Activated B cell treated with CpG ODN at 0.5 μM for 24 hours (primary cell): ENCODE measurements at regions not wholly inside any gene's neighbourhood (a gene's known extent, or its start where the extent isn't known, plus 50 kb on each side); places are given as distances from the start of the nearest gene placed in this dataset.
"Not testable (repeated sequence)": the region's sequence is repeated elsewhere in the genome, so short reads cannot be mapped to it uniquely, and the experiment has no call there.

ENCODE experiments used
- ATAC-seq: fragments of 200-7000 bp; cut with Tn5 transposase; one replicate; pipeline ENCODE4 v1.10.0; 2021; ENCODE audit warnings: low read depth, mild to moderate bottlenecking, moderate library complexity
- CTCF ChIA-PET: fragments of 350-600 bp; sonication (Branson Sonifier 250); formaldehyde crosslinking; loops from one replicate; lab custom pipeline; 2021; ENCODE audit warnings: antibody characterized with exemption; lab: Charles Lee
- POLR2A ChIA-PET: fragments of 350-600 bp; sonication (Branson Sonifier 250); formaldehyde crosslinking; loops from one replicate; lab custom pipeline; 2021; ENCODE audit warnings: antibody characterized with exemption; lab: Charles Lee
- DNase-seq: peaks from one replicate; pipeline ENCODE4 v3.0.0; 2022
- H3K27ac Mint-ChIP-seq: one replicate; pipeline ENCODE4 v1.8.0; 2020; ENCODE audit warnings: mixed read lengths
- H3K27me3 Mint-ChIP-seq: one replicate; pipeline ENCODE4 v1.8.0; 2021; ENCODE audit warnings: mixed read lengths
- H3K36me3 Mint-ChIP-seq: one replicate; pipeline ENCODE4 v1.8.0; 2021; ENCODE audit warnings: low read depth, mixed read lengths
- H3K4me1 Mint-ChIP-seq: one replicate; pipeline ENCODE4 v1.8.0; 2021; ENCODE audit warnings: mixed read lengths
- H3K4me3 Mint-ChIP-seq: one replicate; pipeline ENCODE4 v1.8.0; 2020; ENCODE audit warnings: mild to moderate bottlenecking, mixed read lengths
- H3K9me3 Mint-ChIP-seq: one replicate; pipeline ENCODE4 v1.8.0; 2020; ENCODE audit warnings: mixed read lengths
- intact Hi-C: fragments of 100-400 bp; cut with micrococcal nuclease; formaldehyde crosslinking; loops from one replicate; pipeline ENCODE4 v1.15.1; 2024
- TF ChIP-seq, protein P1 (sequence below): fragments of 200-600 bp; IDR thresholded peaks from one replicate; pipeline ENCODE4 v1.8.0; 2022; ENCODE audit warnings: antibody characterized with exemption, mild to moderate bottlenecking

DNA sequence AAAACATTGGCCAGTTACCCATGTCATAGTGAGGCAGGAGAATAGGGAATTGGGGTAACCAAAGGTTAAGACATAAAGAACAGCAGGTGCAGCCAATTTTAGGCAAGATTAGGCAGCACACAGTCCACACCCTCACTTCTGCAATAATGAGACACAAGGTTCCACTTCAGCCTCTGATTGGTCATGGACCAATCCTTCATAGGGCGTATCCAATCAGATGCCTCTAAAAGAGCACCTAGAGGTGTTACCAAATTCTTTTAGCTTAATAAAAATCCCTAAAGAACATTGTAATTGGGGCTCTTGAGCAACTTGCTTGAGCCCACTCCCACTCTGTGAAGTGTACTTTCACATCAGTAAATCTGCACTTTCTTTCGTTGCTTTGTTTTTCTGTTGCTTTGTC is 302.4 kb downstream of the PREX1 start:
- no peaks in the 10 kb centered on the region for H3K36me3 Mint-ChIP-seq
- H3K4me1 Mint-ChIP-seq: no peaks in the 10 kb centered on the region
- H3K4me3 Mint-ChIP-seq: no peak overlapping the region
- ChIA-PET CTCF (no interaction called here), POLR2A (no interaction called here)
- intact Hi-C loops: no loop called here
- peaks cover 9% of the 10 kb centered on the region for H3K27me3 Mint-ChIP-seq
- no peak for ATAC-seq
- TF ChIP-seq, protein P1, sequence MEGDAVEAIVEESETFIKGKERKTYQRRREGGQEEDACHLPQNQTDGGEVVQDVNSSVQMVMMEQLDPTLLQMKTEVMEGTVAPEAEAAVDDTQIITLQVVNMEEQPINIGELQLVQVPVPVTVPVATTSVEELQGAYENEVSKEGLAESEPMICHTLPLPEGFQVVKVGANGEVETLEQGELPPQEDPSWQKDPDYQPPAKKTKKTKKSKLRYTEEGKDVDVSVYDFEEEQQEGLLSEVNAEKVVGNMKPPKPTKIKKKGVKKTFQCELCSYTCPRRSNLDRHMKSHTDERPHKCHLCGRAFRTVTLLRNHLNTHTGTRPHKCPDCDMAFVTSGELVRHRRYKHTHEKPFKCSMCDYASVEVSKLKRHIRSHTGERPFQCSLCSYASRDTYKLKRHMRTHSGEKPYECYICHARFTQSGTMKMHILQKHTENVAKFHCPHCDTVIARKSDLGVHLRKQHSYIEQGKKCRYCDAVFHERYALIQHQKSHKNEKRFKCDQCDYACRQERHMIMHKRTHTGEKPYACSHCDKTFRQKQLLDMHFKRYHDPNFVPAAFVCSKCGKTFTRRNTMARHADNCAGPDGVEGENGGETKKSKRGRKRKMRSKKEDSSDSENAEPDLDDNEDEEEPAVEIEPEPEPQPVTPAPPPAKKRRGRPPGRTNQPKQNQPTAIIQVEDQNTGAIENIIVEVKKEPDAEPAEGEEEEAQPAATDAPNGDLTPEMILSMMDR: no peak
- no peaks in the 10 kb centered on the region for H3K9me3 Mint-ChIP-seq
- DNase-seq: no peak
- no peak overlapping the region for H3K27ac Mint-ChIP-seq

DNA sequence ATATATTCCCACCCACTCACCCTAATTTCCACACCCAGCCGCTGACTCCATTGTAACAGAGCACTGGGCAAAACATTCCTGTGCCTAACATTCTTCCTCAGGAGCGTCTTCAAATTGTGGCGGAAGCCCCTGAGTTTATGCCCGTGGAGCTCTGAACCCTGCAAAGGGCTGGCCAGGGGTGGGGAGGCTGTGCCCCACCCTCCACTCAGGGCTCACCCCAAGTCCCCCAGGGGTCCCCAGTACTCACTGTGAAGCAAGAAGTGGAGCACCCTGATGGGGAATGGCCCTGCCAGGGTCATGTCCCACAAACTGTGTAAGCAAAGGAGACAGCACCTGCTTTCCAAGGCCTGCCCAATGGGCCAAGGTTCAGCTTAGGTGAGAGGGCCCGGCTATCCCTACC is 303.2 kb downstream of the PREX1 start:
- DNase-seq (no peak), ATAC-seq (no peak)
- Mint-ChIP-seq H3K4me1 (no peaks in the 10 kb centered on the region), H3K27ac (no peak overlapping the region), H3K9me3 (no peaks in the 10 kb centered on the region), H3K36me3 (no peaks in the 10 kb centered on the region), H3K4me3 (no peak overlapping the region), H3K27me3 (peaks cover 9% of the 10 kb centered on the region)
- intact Hi-C loops: no loop called here
- ChIA-PET CTCF (no interaction called here), POLR2A (no interaction called here)
- TF ChIP-seq, protein P1: no peak

DNA sequence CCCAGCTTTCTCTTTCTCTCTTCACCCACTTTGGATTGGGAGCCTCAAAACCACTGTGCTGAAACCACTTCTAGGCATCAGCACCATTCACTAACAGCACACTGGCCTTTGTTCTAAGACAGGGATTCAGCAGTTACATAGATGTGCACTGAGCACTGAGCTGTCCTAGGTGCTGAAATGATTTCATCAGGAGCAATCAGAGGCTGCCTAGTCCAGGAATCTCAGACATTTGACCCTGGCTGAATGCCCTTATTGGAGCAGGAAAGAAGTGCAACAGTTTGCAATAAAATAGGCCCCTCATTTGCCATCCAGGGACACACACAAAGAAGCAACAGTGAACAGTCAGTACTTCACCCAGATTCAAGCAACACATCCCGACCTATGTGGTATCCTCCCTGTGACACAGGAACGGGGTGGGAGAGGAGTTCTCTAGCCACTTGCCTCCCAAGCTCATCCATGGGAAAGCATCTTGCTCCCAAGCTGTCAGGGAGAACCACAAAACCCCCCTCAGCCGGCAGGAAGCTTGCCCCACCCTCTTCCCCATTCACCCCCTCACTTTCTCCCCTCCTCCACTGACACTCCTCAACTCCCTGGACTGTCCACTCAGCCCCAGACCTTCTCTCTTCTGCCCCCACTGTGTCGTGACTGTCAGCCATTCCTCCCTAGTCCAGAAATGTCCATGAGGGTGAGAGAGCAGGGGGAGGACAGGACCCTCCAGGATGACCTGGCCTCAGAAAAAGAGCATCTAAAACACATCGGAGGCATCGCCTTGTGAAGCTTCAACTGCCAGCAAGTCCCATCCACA is 304.4 kb downstream of the PREX1 start:
- CTCF ChIA-PET: no interaction called here
- Mint-ChIP-seq H3K9me3 (no peaks in the 10 kb centered on the region), H3K27ac (no peak overlapping the region), H3K36me3 (no peaks in the 10 kb centered on the region), H3K4me1 (no peaks in the 10 kb centered on the region), H3K27me3 (peaks cover 5% of the 10 kb centered on the region), H3K4me3 (no peak overlapping the region)
- TF ChIP-seq, protein P1: no peak
- intact Hi-C loops: no loop called here
- POLR2A ChIA-PET: no interaction called here
- DNase-seq (no peak), ATAC-seq (no peak)

DNA sequence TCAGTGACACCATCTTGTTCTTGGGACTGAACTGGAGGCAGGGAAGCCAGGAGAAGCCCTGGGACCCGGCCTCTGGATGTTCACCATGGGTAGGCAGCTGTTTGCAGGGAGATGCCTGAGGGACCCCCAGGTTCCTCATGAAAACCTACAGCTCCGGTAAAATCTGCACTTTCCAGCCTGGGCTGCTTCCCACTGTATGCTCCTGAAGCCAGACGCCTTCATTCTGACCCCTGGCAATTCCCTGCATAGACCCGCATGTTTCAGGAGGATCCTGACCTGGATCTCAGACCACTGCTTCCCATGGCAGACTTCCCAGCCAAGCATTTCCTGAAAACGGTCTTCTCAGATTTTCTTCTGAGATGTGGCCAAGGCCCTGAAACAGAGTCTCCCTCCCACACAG is 306.7 kb downstream of the PREX1 start:
- ChIA-PET CTCF (no interaction called here), POLR2A (no interaction called here)
- H3K27ac Mint-ChIP-seq: no peak overlapping the region
- peaks cover 12% of the 10 kb centered on the region for H3K4me1 Mint-ChIP-seq
- no peak overlapping the region for H3K4me3 Mint-ChIP-seq
- TF ChIP-seq, protein P1: no peak
- H3K36me3 Mint-ChIP-seq: no peaks in the 10 kb centered on the region
- intact Hi-C loops: no loop called here
- no peak for ATAC-seq
- peaks cover 6% of the 10 kb centered on the region for H3K27me3 Mint-ChIP-seq
- DNase-seq: no peak
- H3K9me3 Mint-ChIP-seq: no peaks in the 10 kb centered on the region

DNA sequence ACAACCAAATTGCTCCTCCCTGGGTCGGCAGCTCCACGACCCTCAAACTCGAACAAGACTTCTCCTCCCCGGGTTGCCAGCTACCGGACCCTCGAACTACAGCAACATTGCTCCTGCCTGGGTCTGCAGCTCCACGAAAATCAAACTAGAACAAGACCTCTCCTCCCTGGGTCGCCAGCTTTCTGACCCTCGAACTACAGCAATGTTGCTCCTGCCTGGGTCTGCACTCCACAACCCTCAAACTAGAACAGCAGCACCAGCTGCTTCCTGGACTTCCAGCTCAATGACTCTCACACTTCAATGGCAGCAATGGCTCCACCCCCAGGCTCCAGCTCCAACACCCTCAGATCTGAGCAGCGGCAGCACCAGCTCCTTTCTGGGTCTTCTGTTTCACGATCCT is 311.6 kb downstream of the PREX1 start:
- DNase-seq, ATAC-seq, H3K36me3 Mint-ChIP-seq, H3K9me3 Mint-ChIP-seq, H3K27ac Mint-ChIP-seq: not testable (repeated sequence)
- ChIA-PET POLR2A (interaction anchor here (1.3 kb wide), 1 partner anchor 621 kb away, joined by 8 read pairs; no protein-coding TSS in a partner anchor), CTCF (interaction anchor here (0.6 kb wide), 1 partner anchor 621 kb away, joined by 3 read pairs; no protein-coding TSS in a partner anchor)
- peaks cover 18% of the 10 kb centered on the region for H3K4me1 Mint-ChIP-seq
- H3K4me3 Mint-ChIP-seq: peak overlapping the region; percentile 21
- peaks cover 13% of the 10 kb centered on the region for H3K27me3 Mint-ChIP-seq
- intact Hi-C loops: loop anchor here (5.0 kb wide), 1 partner anchor 624 kb away; no protein-coding TSS in a partner anchor

DNA sequence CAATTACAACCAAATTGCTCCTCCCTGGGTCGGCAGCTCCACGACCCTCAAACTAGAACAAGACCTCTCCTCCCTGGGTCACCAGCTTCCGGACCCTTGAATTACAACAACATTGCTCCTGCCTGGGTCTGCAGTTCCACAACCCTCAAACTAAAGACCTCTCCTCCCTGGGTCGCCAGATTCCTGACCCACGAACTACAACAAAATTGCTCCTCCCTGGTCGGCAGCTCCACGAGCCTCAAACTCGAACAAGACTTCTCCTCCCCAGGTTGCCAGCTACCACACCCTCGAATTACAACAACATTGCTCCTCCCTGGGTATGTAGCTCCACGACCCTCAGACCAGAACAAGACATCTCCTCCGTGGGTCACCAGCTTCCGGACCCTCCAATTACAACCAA is 313.2 kb downstream of the PREX1 start:
- POLR2A ChIA-PET, H3K27ac Mint-ChIP-seq, H3K9me3 Mint-ChIP-seq, intact Hi-C loops, DNase-seq, CTCF ChIA-PET, ATAC-seq, H3K4me3 Mint-ChIP-seq, H3K36me3 Mint-ChIP-seq: not testable (repeated sequence)
- Mint-ChIP-seq H3K4me1 (peaks cover 18% of the 10 kb centered on the region), H3K27me3 (peaks cover 13% of the 10 kb centered on the region)

DNA sequence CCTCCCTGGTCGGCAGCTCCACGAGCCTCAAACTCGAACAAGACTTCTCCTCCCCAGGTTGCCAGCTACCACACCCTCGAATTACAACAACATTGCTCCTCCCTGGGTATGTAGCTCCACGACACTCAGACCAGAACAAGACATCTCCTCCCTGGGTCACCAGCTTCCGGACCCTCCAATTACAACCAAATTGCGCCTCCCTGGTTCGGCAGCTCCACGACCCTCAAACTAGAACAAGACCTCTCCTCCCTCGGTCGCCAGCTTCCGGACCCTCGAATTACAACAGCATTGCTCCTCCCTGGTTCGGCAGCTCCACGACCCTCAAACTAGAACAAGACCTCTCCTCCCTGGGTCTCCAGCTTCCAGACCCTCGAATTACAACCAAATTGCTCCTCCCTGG is 315.3 kb downstream of the PREX1 start:
- H3K9me3 Mint-ChIP-seq, H3K36me3 Mint-ChIP-seq, DNase-seq, POLR2A ChIA-PET, ATAC-seq, intact Hi-C loops, H3K4me3 Mint-ChIP-seq, H3K27ac Mint-ChIP-seq, CTCF ChIA-PET: not testable (repeated sequence)
- peaks cover 18% of the 10 kb centered on the region for H3K4me1 Mint-ChIP-seq
- peaks cover 16% of the 10 kb centered on the region for H3K27me3 Mint-ChIP-seq

DNA sequence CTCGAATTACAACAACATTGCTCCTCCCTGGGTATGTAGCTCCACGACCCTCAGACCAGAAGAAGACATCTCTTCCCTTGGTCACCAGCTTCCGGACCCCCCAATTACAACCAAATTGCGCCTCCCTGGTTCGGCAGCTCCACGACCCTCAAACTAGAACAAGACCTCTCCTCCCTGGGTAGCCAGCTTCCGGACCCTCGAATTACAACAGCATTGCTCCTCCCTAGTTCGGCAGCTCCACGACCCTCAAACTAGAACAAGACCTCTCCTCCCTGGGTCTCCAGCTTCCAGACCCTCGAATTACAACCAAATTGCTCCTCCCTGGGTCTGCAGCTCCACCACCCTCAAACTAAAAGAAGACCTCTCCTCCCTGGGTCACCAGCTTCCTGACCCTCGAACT is 322.7 kb downstream of the PREX1 start:
- H3K4me3 Mint-ChIP-seq, H3K27me3 Mint-ChIP-seq, H3K9me3 Mint-ChIP-seq, H3K4me1 Mint-ChIP-seq, H3K36me3 Mint-ChIP-seq, DNase-seq, H3K27ac Mint-ChIP-seq, ATAC-seq, POLR2A ChIA-PET, CTCF ChIA-PET, intact Hi-C loops: not testable (repeated sequence)
